Calu3 (cell line): ENCODE measurements at regions not wholly inside any gene's neighbourhood (a gene's known extent, or its start where the extent isn't known, plus 50 kb on each side); places are given as distances from the start of the nearest gene placed in this dataset.

Experiments used
- BruUV-seq: library from RNA; stranded (reverse); fragments of 400-500 nt; replicated peaks from 2 replicates; lab custom pipeline; 2021; lab: Mats Ljungman, UMichigan
- CTCF ChIA-PET: fragments of 300-600 bp; sonication (Branson Sonifier 250); formaldehyde crosslinking; loops from one replicate; lab custom pipeline; 2022; ENCODE audit warnings: antibody characterized with exemption; lab: Charles Lee
- DNase-seq: peaks from one replicate; pipeline ENCODE4 v3.0.0; 2022
- H3K27ac Mint-ChIP-seq: one replicate; pipeline ENCODE4 v1.8.0; 2022; ENCODE audit warnings: mixed read lengths; ENCODE audit not compliant: unreplicated experiment
- H3K27me3 Mint-ChIP-seq: one replicate; pipeline ENCODE4 v1.8.0; 2022; ENCODE audit warnings: mixed read lengths; ENCODE audit not compliant: unreplicated experiment
- H3K36me3 Mint-ChIP-seq: one replicate; pipeline ENCODE4 v1.8.0; 2022; ENCODE audit warnings: mild to moderate bottlenecking, moderate library complexity, mixed read lengths; ENCODE audit not compliant: insufficient read depth, unreplicated experiment
- H3K4me1 Mint-ChIP-seq: one replicate; pipeline ENCODE4 v1.8.0; 2022; ENCODE audit warnings: mild to moderate bottlenecking, low read depth, mixed read lengths; ENCODE audit not compliant: unreplicated experiment
- H3K4me3 Mint-ChIP-seq: one replicate; pipeline ENCODE4 v1.8.0; 2022; ENCODE audit warnings: mild to moderate bottlenecking, low read depth, moderate library complexity, mixed read lengths; ENCODE audit not compliant: unreplicated experiment
- H3K9me3 Mint-ChIP-seq: one replicate; pipeline ENCODE4 v1.8.0; 2022; ENCODE audit warnings: low read depth, mixed read lengths; ENCODE audit not compliant: unreplicated experiment
- CTCF ChIP-seq: fragments of 200-600 bp; IDR thresholded peaks from one replicate; pipeline ENCODE4 v1.8.0; 2022; ENCODE audit warnings: antibody characterized with exemption; ENCODE audit not compliant: unreplicated experiment
- intact Hi-C: fragments of 100-400 bp; cut with micrococcal nuclease; formaldehyde crosslinking; loops from one replicate; pipeline ENCODE4 v1.10.0; 2022; ENCODE audit not compliant: unreplicated experiment

GRCh38 chr9:90000925-90001324 lies 396.1 kb downstream of the GADD45G start:
- Mint-ChIP-seq H3K4me1 (no peaks in the 10 kb centered on the region), H3K9me3 (no peaks in the 10 kb centered on the region), H3K27ac (no peak overlapping the region), H3K36me3 (no peaks in the 10 kb centered on the region), H3K4me3 (no peak overlapping the region), H3K27me3 (no peaks in the 10 kb centered on the region)
- no TSS peak for BruUV-seq
- no peak for TF ChIP-seq CTCF
- no peak for DNase-seq
- intact Hi-C loops: no loop called here
- CTCF ChIA-PET: no interaction called here

GRCh38 chr9:90001747-90002146 lies 396.9 kb downstream of the GADD45G start:
- no peaks in the 10 kb centered on the region for H3K27me3 Mint-ChIP-seq
- CTCF ChIA-PET: interaction anchor here (0.6 kb wide), 1 partner anchor 158 kb away, joined by 3 read pairs; no protein-coding TSS in a partner anchor
- no peaks in the 10 kb centered on the region for H3K9me3 Mint-ChIP-seq
- no peak for DNase-seq
- H3K4me1 Mint-ChIP-seq: no peaks in the 10 kb centered on the region
- no peak overlapping the region for H3K4me3 Mint-ChIP-seq
- intact Hi-C loops: no loop called here
- TF ChIP-seq CTCF: no peak
- no TSS peak for BruUV-seq
- H3K27ac Mint-ChIP-seq: no peak overlapping the region
- no peaks in the 10 kb centered on the region for H3K36me3 Mint-ChIP-seq

GRCh38 chr9:90002397-90003271 lies 397.8 kb downstream of the GADD45G start:
- intact Hi-C loops: no loop called here
- no peak overlapping the region for H3K4me3 Mint-ChIP-seq
- no peak overlapping the region for H3K27ac Mint-ChIP-seq
- TF ChIP-seq CTCF: no peak
- CTCF ChIA-PET: interaction anchor here (0.6 kb wide), 1 partner anchor 1777 kb away, joined by 4 read pairs; no protein-coding TSS in a partner anchor
- no peak for DNase-seq
- H3K36me3 Mint-ChIP-seq: no peaks in the 10 kb centered on the region
- no peaks in the 10 kb centered on the region for H3K9me3 Mint-ChIP-seq
- no peaks in the 10 kb centered on the region for H3K4me1 Mint-ChIP-seq
- BruUV-seq: no TSS peak
- no peaks in the 10 kb centered on the region for H3K27me3 Mint-ChIP-seq

- Mint-ChIP-seq H3K27me3 (no peaks in the 10 kb centered on the region), H3K27ac (no peak overlapping the region), H3K4me3 (no peak overlapping the region), H3K36me3 (no peaks in the 10 kb centered on the region), H3K4me1 (no peaks in the 10 kb centered on the region), H3K9me3 (no peaks in the 10 kb centered on the region)
- intact Hi-C loops: no loop called here
- CTCF ChIA-PET: no interaction called here
- no peak for TF ChIP-seq CTCF
- no TSS peak for BruUV-seq
- DNase-seq: no peak
Measured at GRCh38 chr9:90005388-90005787, 400.6 kb downstream of the GADD45G start.
